ENCODE measurements at regions not wholly inside any gene's neighbourhood (a gene's known extent, or its start where the extent isn't known, plus 50 kb on each side); places are given as distances from the start of the nearest gene placed in this dataset.
A peak's percentile ranks its signal among the peaks of the same experiment; 100 is the strongest.

- WGBS, result 83% methylated on average over 10 of the region's 10 CpGs
- Histone ChIP-seq H3K4me1 (ENCODE audit: control insufficient read depth in 4 of 4, insufficient read depth in 4 of 4, low read length in 3 of 4) (no peaks in the 10 kb centered on the region), H3K36me3 (ENCODE audit: control insufficient read depth in 4 of 4, insufficient read depth in 3 of 4, low read depth in 1 of 4, low read length in 3 of 4) (no peaks in the 10 kb centered on the region), H3K9ac (ENCODE audit: low read depth in 1 of 2, low read length in 2 of 2) (no peak overlapping the region), H3K27ac (ENCODE audit: low read depth in 1 of 2, low read length in 2 of 2) (no peak overlapping the region), H3K4me3 (ENCODE audit: low read depth in 1 of 3, low read length in 3 of 3) (no peak overlapping the region), H3K27me3 (ENCODE audit: control insufficient read depth in 4 of 4, insufficient read depth in 4 of 4, low read length in 3 of 4) (no peaks in the 10 kb centered on the region), H3K9me3 (ENCODE audit: control insufficient read depth in 4 of 4, low read length in 3 of 4) (no peaks in the 10 kb centered on the region)
- no peak for DNase-seq (ENCODE audit: low spot score)
- TF ChIP-seq HNF4A (conservative IDR thresholded peaks at IDR 0.05) (peak in 1 of 2 donors; percentile 15), EGR1 (IDR thresholded peaks at IDR 0.05; ENCODE audit: low read depth in 2 of 2) (no peak), REST (IDR thresholded peaks at IDR 0.05) (no peak), FOXA1 (IDR thresholded peaks at IDR 0.05) (no peak), CTCF (IDR thresholded peaks at IDR 0.05; ENCODE audit: low read depth, low read length, missing input control) (no peak), NR2F2 (IDR thresholded peaks at IDR 0.05) (no peak), HNF4G (IDR thresholded peaks at IDR 0.05) (no peak)
Measured at GRCh38 chr3:171932153-171932611, 89.0 kb downstream of the TMEM212 start.

GRCh38 chr3:171933441-171933840, 90.3 kb downstream of the TMEM212 start:
- WGBS, result 84% methylated on average over 1 of the region's 1 CpG
- no peak for TF ChIP-seq GABPA (IDR thresholded peaks at IDR 0.05 in 1 of 2, conservative IDR thresholded peaks at IDR 0.05 in 1 of 2)
- TF ChIP-seq ZBTB33 (IDR thresholded peaks at IDR 0.05), result no peak
- no peak for TF ChIP-seq RXRA (IDR thresholded peaks at IDR 0.05)
- no peak for TF ChIP-seq ATF3 (IDR thresholded peaks at IDR 0.05)
- no peak for TF ChIP-seq HNF4A (conservative IDR thresholded peaks at IDR 0.05)
- TF ChIP-seq REST (IDR thresholded peaks at IDR 0.05), result no peak
- no peak for TF ChIP-seq HNF4G (IDR thresholded peaks at IDR 0.05)
- no peak for TF ChIP-seq TAF1 (conservative IDR thresholded peaks at IDR 0.05)
- TF ChIP-seq RAD21 (IDR thresholded peaks at IDR 0.05), result no peak
- TF ChIP-seq SP1 (IDR thresholded peaks at IDR 0.05), result no peak
- TF ChIP-seq FOXA2 (IDR thresholded peaks at IDR 0.05), result no peak
- no peak for TF ChIP-seq FOXA1 (IDR thresholded peaks at IDR 0.05)
- H3K27ac ChIP-seq (ENCODE audit: low read depth in 1 of 2, low read length in 2 of 2), result no peak overlapping the region
- H3K4me1 ChIP-seq (ENCODE audit: control insufficient read depth in 4 of 4, insufficient read depth in 4 of 4, low read length in 3 of 4), result no peaks in the 10 kb centered on the region
- H3K4me3 ChIP-seq (ENCODE audit: low read depth in 1 of 3, low read length in 3 of 3), result no peak overlapping the region
- no peak overlapping the region for H3K9ac ChIP-seq (ENCODE audit: low read depth in 1 of 2, low read length in 2 of 2)
- H3K9me3 ChIP-seq (ENCODE audit: control insufficient read depth in 4 of 4, low read length in 3 of 4), result no peaks in the 10 kb centered on the region
- no peak for DNase-seq (ENCODE audit: low spot score)
- H3K27me3 ChIP-seq (ENCODE audit: control insufficient read depth in 4 of 4, insufficient read depth in 4 of 4, low read length in 3 of 4), result no peaks in the 10 kb centered on the region
- no peaks in the 10 kb centered on the region for H3K36me3 ChIP-seq (ENCODE audit: control insufficient read depth in 4 of 4, insufficient read depth in 3 of 4, low read depth in 1 of 4, low read length in 3 of 4)
